ENCODE measurements at regions not wholly inside any gene's neighbourhood (a gene's known extent, or its start where the extent isn't known, plus 50 kb on each side); places are given as distances from the start of the nearest gene placed in this dataset.

DNA sequence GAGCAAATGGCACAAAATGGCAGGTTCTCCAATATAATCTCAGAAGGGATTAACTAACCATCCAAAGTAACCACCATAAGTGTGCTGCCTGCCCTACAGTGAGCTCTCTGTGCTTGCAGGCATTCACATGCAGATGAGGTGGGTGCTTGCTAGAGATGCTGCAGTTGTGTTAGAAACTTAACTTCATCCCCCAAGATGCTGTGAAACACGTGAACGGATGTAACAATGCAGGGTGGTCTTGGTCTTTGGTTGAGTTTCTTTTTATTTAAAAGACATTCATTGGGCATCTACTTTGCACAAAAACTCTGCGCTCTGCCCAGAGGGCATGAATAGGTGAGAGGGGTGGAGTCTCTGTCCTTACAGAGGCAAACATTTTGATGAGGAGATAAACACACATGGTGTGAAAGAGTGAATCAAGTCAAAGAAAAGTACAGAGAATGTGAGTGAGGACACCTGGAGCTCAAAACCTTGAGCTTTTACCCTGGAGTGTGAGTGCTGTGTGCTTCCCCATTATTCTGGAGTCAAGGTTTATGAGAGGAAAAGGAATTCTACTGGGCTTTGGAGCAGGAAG is 143.9 kb upstream of the DAP start:
- TF ChIP-seq, protein P1, sequence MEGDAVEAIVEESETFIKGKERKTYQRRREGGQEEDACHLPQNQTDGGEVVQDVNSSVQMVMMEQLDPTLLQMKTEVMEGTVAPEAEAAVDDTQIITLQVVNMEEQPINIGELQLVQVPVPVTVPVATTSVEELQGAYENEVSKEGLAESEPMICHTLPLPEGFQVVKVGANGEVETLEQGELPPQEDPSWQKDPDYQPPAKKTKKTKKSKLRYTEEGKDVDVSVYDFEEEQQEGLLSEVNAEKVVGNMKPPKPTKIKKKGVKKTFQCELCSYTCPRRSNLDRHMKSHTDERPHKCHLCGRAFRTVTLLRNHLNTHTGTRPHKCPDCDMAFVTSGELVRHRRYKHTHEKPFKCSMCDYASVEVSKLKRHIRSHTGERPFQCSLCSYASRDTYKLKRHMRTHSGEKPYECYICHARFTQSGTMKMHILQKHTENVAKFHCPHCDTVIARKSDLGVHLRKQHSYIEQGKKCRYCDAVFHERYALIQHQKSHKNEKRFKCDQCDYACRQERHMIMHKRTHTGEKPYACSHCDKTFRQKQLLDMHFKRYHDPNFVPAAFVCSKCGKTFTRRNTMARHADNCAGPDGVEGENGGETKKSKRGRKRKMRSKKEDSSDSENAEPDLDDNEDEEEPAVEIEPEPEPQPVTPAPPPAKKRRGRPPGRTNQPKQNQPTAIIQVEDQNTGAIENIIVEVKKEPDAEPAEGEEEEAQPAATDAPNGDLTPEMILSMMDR (conservative IDR thresholded peaks at IDR 0.05; ENCODE audit: low read depth, low read length), result no peak
- no peak overlapping the region for H3K4me3 ChIP-seq (ENCODE audit: low read depth, low read length)
- DNase-seq (ENCODE audit: low read depth), result no peak

GRCh38 chr5:10903786-10904560 is 142.9 kb upstream of the DAP start:
- no peak overlapping the region for H3K4me3 ChIP-seq (ENCODE audit: low read depth, low read length)
- TF ChIP-seq, protein P1 (conservative IDR thresholded peaks at IDR 0.05; ENCODE audit: low read depth, low read length), result no peak
- no peak for DNase-seq (ENCODE audit: low read depth)

DNA sequence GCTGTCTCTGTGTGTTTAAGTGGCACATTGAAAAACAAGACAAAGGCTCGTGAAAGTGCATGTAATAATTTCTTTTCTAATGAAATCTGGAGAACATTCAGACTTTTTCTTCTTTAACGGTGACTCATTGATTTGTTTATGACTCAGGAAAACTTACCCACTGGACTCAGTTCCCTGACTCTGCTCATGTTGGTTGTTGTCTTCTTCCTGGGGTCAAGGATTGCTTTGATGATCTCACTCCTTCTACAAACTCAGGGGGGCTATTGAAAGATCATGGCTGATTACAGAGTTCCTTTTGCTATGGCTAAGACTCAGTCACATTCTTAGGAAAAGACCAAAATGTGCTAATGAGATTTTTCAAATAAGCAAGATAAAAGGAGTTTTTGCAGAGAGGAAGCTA is 141.1 kb upstream of the DAP start:
- DNase-seq (ENCODE audit: low read depth), result peak; percentile 51
- TF ChIP-seq, protein P1 (conservative IDR thresholded peaks at IDR 0.05; ENCODE audit: low read depth, low read length), result no peak
- H3K4me3 ChIP-seq (ENCODE audit: low read depth, low read length), result no peak overlapping the region

- TF ChIP-seq, protein P1 (conservative IDR thresholded peaks at IDR 0.05; ENCODE audit: low read depth, low read length), result no peak
- no peak overlapping the region for H3K4me3 ChIP-seq (ENCODE audit: low read depth, low read length)
- DNase-seq (ENCODE audit: low read depth), result no peak
These were observed 137.5 kb upstream of the DAP start for GRCh38 chr5:10898514-10898913.

- H3K4me3 ChIP-seq (ENCODE audit: low read depth, low read length), result no peak overlapping the region
- no peak for DNase-seq (ENCODE audit: low read depth)
- TF ChIP-seq, protein P1 (conservative IDR thresholded peaks at IDR 0.05; ENCODE audit: low read depth, low read length), result no peak
These were observed 135.0 kb upstream of the DAP start for GRCh38 chr5:10896016-10896415.

DNA sequence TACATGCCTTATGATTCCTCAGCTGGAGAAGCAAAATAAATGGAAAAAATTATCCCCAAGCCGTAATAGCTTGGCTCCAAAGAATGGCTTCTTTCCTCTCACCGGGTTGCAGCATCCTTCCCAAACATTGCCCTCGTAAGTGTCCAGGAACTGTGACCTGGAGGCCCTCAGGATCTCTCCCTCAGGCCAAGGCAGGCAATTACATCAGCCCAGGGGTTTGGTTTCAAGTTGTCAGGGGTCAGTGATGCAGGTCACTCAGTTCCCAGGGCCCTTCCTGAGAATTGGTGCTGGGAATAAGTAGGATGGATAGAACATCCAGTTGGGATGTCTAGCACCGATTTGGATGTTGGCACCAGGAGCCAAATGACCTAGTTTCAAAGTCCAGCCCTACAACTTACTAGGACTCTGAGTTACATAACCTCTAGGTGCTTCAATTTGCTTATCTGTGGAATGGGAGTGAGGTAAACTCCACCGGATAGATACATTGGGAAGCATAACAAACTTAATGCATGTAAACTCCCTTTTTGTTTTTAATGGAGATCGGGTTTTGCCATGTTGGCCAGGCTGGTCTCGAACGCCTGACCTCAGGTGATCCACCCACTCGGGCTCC is 133.5 kb upstream of the DAP start:
- DNase-seq (ENCODE audit: low read depth), result no peak
- H3K4me3 ChIP-seq (ENCODE audit: low read depth, low read length), result no peak overlapping the region
- TF ChIP-seq, protein P1 (conservative IDR thresholded peaks at IDR 0.05; ENCODE audit: low read depth, low read length), result no peak
